IMR-90 (cell line): ENCODE measurements at regions not wholly inside any gene's neighbourhood (a gene's known extent, or its start where the extent isn't known, plus 50 kb on each side); places are given as distances from the start of the nearest gene placed in this dataset.

ENCODE experiments used
- ATAC-seq: fragments of 200-7000 bp; cut with Tn5 transposase; 2 replicates; pipeline ENCODE4 v1.9.1; 2020; ENCODE audit warnings: low read depth, mild to moderate bottlenecking, moderate library complexity
- BruUV-seq: library from RNA; stranded (reverse); fragments of 400-500 nt; replicated peaks from 2 replicates; lab custom pipeline; 2021; lab: Mats Ljungman, UMichigan
- CTCF ChIA-PET: fragments of 300-600 bp; formaldehyde crosslinking; extraction: SDS; loops from one replicate; lab custom pipeline; 2021; ENCODE audit warnings: antibody characterized with exemption; lab: Yijun Ruan, JAX
- POLR2A ChIA-PET: fragments of 300-600 bp; sonication (Branson Sonifier 250); formaldehyde crosslinking; loops from one replicate; lab custom pipeline; 2022; ENCODE audit warnings: antibody characterized with exemption; ENCODE audit not compliant: unreplicated experiment; lab: Charles Lee
- DNase-seq: peaks from one replicate; pipeline ENCODE4 v3.0.0; 2013
- H2AFZ ChIP-seq: replicated peaks from 2 replicates; pipeline ENCODE3; 2013; ENCODE audit warnings: low read length, mild to moderate bottlenecking; ENCODE audit not compliant: poor library complexity
- H2AK5ac ChIP-seq: 2 replicates; pipeline ENCODE4 v1.6.1; 2013; ENCODE audit warnings: low read depth, low read length, inconsistent platforms
- H2AK9ac ChIP-seq: replicated peaks from 2 replicates; pipeline ENCODE3; 2013; ENCODE audit warnings: mild to moderate bottlenecking, low read depth, low read length, moderate library complexity; ENCODE audit not compliant: poor library complexity
- H2BK120ac ChIP-seq: 2 replicates; pipeline ENCODE4 v1.6.1; 2013; ENCODE audit warnings: low read depth, low read length, inconsistent platforms
- H2BK15ac ChIP-seq: 3 replicates; pipeline ENCODE4 v1.6.1; 2013; ENCODE audit warnings: low read depth, low read length, inconsistent platforms
- H2BK20ac ChIP-seq: 2 replicates; pipeline ENCODE4 v1.6.1; 2013; ENCODE audit warnings: low read depth, mild to moderate bottlenecking, inconsistent platforms, low read length, moderate library complexity
- H2BK5ac ChIP-seq: 2 replicates; pipeline ENCODE4 v1.6.1; 2013; ENCODE audit warnings: mild to moderate bottlenecking, low read depth, low read length, inconsistent platforms; ENCODE audit not compliant: poor library complexity, severe bottlenecking
- H3K14ac ChIP-seq: replicated peaks from 2 replicates; pipeline ENCODE4 v1.6.1; 2013; ENCODE audit warnings: low read depth, low read length, inconsistent platforms
- H3K18ac ChIP-seq: 2 replicates; pipeline ENCODE4 v1.6.1; 2013; ENCODE audit warnings: low read depth, low read length, control low read depth
- H3K23ac ChIP-seq: 2 replicates; pipeline ENCODE4 v1.6.1; 2013; ENCODE audit warnings: low read depth, low read length, inconsistent platforms
- H3K27ac ChIP-seq: 2 replicates; pipeline ENCODE4 v1.5.1; 2013; ENCODE audit warnings: mild to moderate bottlenecking, control low read depth, low read length; ENCODE audit not compliant: insufficient read depth
- H3K27me3 ChIP-seq: 2 replicates; pipeline ENCODE4 v1.6.1; 2013; ENCODE audit warnings: low read length; ENCODE audit not compliant: control insufficient read depth, insufficient read depth
- H3K36me3 ChIP-seq: 2 replicates; pipeline ENCODE4 v1.6.1; 2013; ENCODE audit warnings: low read length, mixed read lengths; ENCODE audit not compliant: control insufficient read depth, insufficient read depth
- H3K4ac ChIP-seq: 2 replicates; pipeline ENCODE4 v1.6.1; 2013; ENCODE audit warnings: low read depth, low read length, inconsistent platforms
- H3K4me1 ChIP-seq: 2 replicates; pipeline ENCODE4 v1.6.1; 2013; ENCODE audit warnings: low read length, mixed read lengths; ENCODE audit not compliant: control insufficient read depth, insufficient read depth
- H3K4me2 ChIP-seq: 2 replicates; pipeline ENCODE4 v1.6.1; 2013; ENCODE audit warnings: low read depth, mild to moderate bottlenecking, control low read depth, low read length, moderate library complexity
- H3K4me3 ChIP-seq: 2 replicates; pipeline ENCODE4 v1.5.1; 2013; ENCODE audit warnings: low read depth, mild to moderate bottlenecking, control low read depth, low read length, moderate library complexity; ENCODE audit not compliant: insufficient read depth
- H3K56ac ChIP-seq: 2 replicates; pipeline ENCODE4 v1.6.1; 2013; ENCODE audit warnings: low read length, inconsistent platforms; ENCODE audit not compliant: insufficient read depth; ENCODE audit errors: extremely low read depth
- H3K79me1 ChIP-seq, 2 experiments: 2 replicates each; pipeline ENCODE4 v1.6.1; 2013; ENCODE audit warnings: low read length in 2 of 2, inconsistent platforms in 1 of 2, low read depth in 1 of 2
- H3K9ac ChIP-seq: 2 replicates; pipeline ENCODE4 v1.6.1; 2013; ENCODE audit warnings: low read depth, low read length, control low read depth
- H3K9me1 ChIP-seq: 2 replicates; pipeline ENCODE4 v1.6.1; 2013; ENCODE audit warnings: low read length, inconsistent platforms; ENCODE audit not compliant: insufficient read depth
- H3K9me3 ChIP-seq: 2 replicates; pipeline ENCODE4 v1.6.1; 2013; ENCODE audit warnings: low read length; ENCODE audit not compliant: control insufficient read depth, insufficient read depth
- H4K20me1 ChIP-seq: 2 replicates; pipeline ENCODE4 v1.6.1; 2013; ENCODE audit warnings: low read length, inconsistent platforms; ENCODE audit not compliant: insufficient read depth
- H4K5ac ChIP-seq: 2 replicates; pipeline ENCODE4 v1.6.1; 2013; ENCODE audit warnings: mild to moderate bottlenecking, low read depth, low read length, control low read depth
- H4K8ac ChIP-seq, 2 experiments: 2 replicates each; pipeline ENCODE4 v1.6.1; 2013; ENCODE audit warnings: low read depth in 2 of 2, low read length in 2 of 2, control low read depth in 1 of 2, inconsistent platforms in 1 of 2
- H4K91ac ChIP-seq: 2 replicates; pipeline ENCODE4 v1.6.1; 2013; ENCODE audit warnings: low read depth, low read length, inconsistent platforms; ENCODE audit not compliant: insufficient read depth
- CEBPB ChIP-seq: IDR thresholded peaks from 2 replicates; pipeline ENCODE4 v1.6.1; 2012; ENCODE audit warnings: low read depth, low read length, improper control_type of control experiment
- dilution Hi-C: fragments of 300-500 bp; cut with HindIII; formaldehyde crosslinking; loops from one replicate; pipeline ENCODE4 v1.14.3; 2018; ENCODE audit warnings: low sequenced_read_pairs; ENCODE audit not compliant: unreplicated experiment
- in situ Hi-C: fragments of 300-500 bp; cut with MboI; formaldehyde crosslinking; loops from 3 replicates; pipeline ENCODE4 v1.14.3; 2019; ENCODE audit warnings: low sequenced_read_pairs, inconsistent platforms, mixed read lengths
- intact Hi-C: fragments of 100-400 bp; cut with micrococcal nuclease; formaldehyde crosslinking; loops from 2 replicates; pipeline ENCODE4 v1.10.0; 2022

GRCh38 chrX:122268353-122268752, 915.7 kb upstream of the GRIA3 start:
- Histone ChIP-seq H3K23ac (no peak overlapping the region), H3K4me1 (no peaks in the 10 kb centered on the region), H3K27ac (no peak overlapping the region), H4K20me1 (no peaks in the 10 kb centered on the region), H4K8ac (no peak overlapping the region), H3K4me3 (no peak overlapping the region), H3K4me2 (no peak overlapping the region), H3K36me3 (no peaks in the 10 kb centered on the region), H3K9ac (no peak overlapping the region), H3K9me3 (no peaks in the 10 kb centered on the region), H3K14ac (no peak overlapping the region), H4K5ac (no peak overlapping the region), H2BK120ac (no peak overlapping the region), H3K79me1 (no peaks in the 10 kb centered on the region), H4K91ac (no peak overlapping the region), H2AFZ (no peak overlapping the region), H2BK15ac (no peak overlapping the region), H3K4ac (no peak overlapping the region), H3K18ac (no peak overlapping the region), H2BK5ac (no peak overlapping the region), H2AK5ac (no peak overlapping the region), H3K27me3 (no peaks in the 10 kb centered on the region), H2AK9ac (no peak overlapping the region), H3K56ac (no peak overlapping the region), H2BK20ac (no peak overlapping the region), H3K9me1 (no peaks in the 10 kb centered on the region)
- ChIA-PET POLR2A (no interaction called here), CTCF (no interaction called here)
- no TSS peak for BruUV-seq
- ATAC-seq, result no peak
- dilution Hi-C loops, result no loop called here
- no peak for DNase-seq
- TF ChIP-seq CEBPB, result no peak
- intact Hi-C loops, result no loop called here
- in situ Hi-C loops, result no loop called here
